IMR-90 (cell line): ENCODE measurements at regions not wholly inside any gene's neighbourhood (a gene's known extent, or its start where the extent isn't known, plus 50 kb on each side); places are given as distances from the start of the nearest gene placed in this dataset.

ENCODE experiments used
- ATAC-seq: fragments of 200-7000 bp; cut with Tn5 transposase; 2 replicates; pipeline ENCODE4 v1.9.1; 2020; ENCODE audit warnings: low read depth, mild to moderate bottlenecking, moderate library complexity
- BruUV-seq: library from RNA; stranded (reverse); fragments of 400-500 nt; replicated peaks from 2 replicates; lab custom pipeline; 2021; lab: Mats Ljungman, UMichigan
- CTCF ChIA-PET: fragments of 300-600 bp; formaldehyde crosslinking; extraction: SDS; loops from one replicate; lab custom pipeline; 2021; ENCODE audit warnings: antibody characterized with exemption; lab: Yijun Ruan, JAX
- POLR2A ChIA-PET: fragments of 300-600 bp; sonication (Branson Sonifier 250); formaldehyde crosslinking; loops from one replicate; lab custom pipeline; 2022; ENCODE audit warnings: antibody characterized with exemption; ENCODE audit not compliant: unreplicated experiment; lab: Charles Lee
- DNase-seq: peaks from one replicate; pipeline ENCODE4 v3.0.0; 2013
- H2AFZ ChIP-seq: replicated peaks from 2 replicates; pipeline ENCODE3; 2013; ENCODE audit warnings: low read length, mild to moderate bottlenecking; ENCODE audit not compliant: poor library complexity
- H2AK5ac ChIP-seq: 2 replicates; pipeline ENCODE4 v1.6.1; 2013; ENCODE audit warnings: low read depth, low read length, inconsistent platforms
- H2AK9ac ChIP-seq: replicated peaks from 2 replicates; pipeline ENCODE3; 2013; ENCODE audit warnings: mild to moderate bottlenecking, low read depth, low read length, moderate library complexity; ENCODE audit not compliant: poor library complexity
- H2BK120ac ChIP-seq: 2 replicates; pipeline ENCODE4 v1.6.1; 2013; ENCODE audit warnings: low read depth, low read length, inconsistent platforms
- H2BK15ac ChIP-seq: 3 replicates; pipeline ENCODE4 v1.6.1; 2013; ENCODE audit warnings: low read depth, low read length, inconsistent platforms
- H2BK20ac ChIP-seq: 2 replicates; pipeline ENCODE4 v1.6.1; 2013; ENCODE audit warnings: low read depth, mild to moderate bottlenecking, inconsistent platforms, low read length, moderate library complexity
- H2BK5ac ChIP-seq: 2 replicates; pipeline ENCODE4 v1.6.1; 2013; ENCODE audit warnings: mild to moderate bottlenecking, low read depth, low read length, inconsistent platforms; ENCODE audit not compliant: poor library complexity, severe bottlenecking
- H3K14ac ChIP-seq: replicated peaks from 2 replicates; pipeline ENCODE4 v1.6.1; 2013; ENCODE audit warnings: low read depth, low read length, inconsistent platforms
- H3K18ac ChIP-seq: 2 replicates; pipeline ENCODE4 v1.6.1; 2013; ENCODE audit warnings: low read depth, low read length, control low read depth
- H3K23ac ChIP-seq: 2 replicates; pipeline ENCODE4 v1.6.1; 2013; ENCODE audit warnings: low read depth, low read length, inconsistent platforms
- H3K27ac ChIP-seq: 2 replicates; pipeline ENCODE4 v1.5.1; 2013; ENCODE audit warnings: mild to moderate bottlenecking, control low read depth, low read length; ENCODE audit not compliant: insufficient read depth
- H3K27me3 ChIP-seq: 2 replicates; pipeline ENCODE4 v1.6.1; 2013; ENCODE audit warnings: low read length; ENCODE audit not compliant: control insufficient read depth, insufficient read depth
- H3K36me3 ChIP-seq: 2 replicates; pipeline ENCODE4 v1.6.1; 2013; ENCODE audit warnings: low read length, mixed read lengths; ENCODE audit not compliant: control insufficient read depth, insufficient read depth
- H3K4ac ChIP-seq: 2 replicates; pipeline ENCODE4 v1.6.1; 2013; ENCODE audit warnings: low read depth, low read length, inconsistent platforms
- H3K4me1 ChIP-seq: 2 replicates; pipeline ENCODE4 v1.6.1; 2013; ENCODE audit warnings: low read length, mixed read lengths; ENCODE audit not compliant: control insufficient read depth, insufficient read depth
- H3K4me2 ChIP-seq: 2 replicates; pipeline ENCODE4 v1.6.1; 2013; ENCODE audit warnings: low read depth, mild to moderate bottlenecking, control low read depth, low read length, moderate library complexity
- H3K4me3 ChIP-seq: 2 replicates; pipeline ENCODE4 v1.5.1; 2013; ENCODE audit warnings: low read depth, mild to moderate bottlenecking, control low read depth, low read length, moderate library complexity; ENCODE audit not compliant: insufficient read depth
- H3K56ac ChIP-seq: 2 replicates; pipeline ENCODE4 v1.6.1; 2013; ENCODE audit warnings: low read length, inconsistent platforms; ENCODE audit not compliant: insufficient read depth; ENCODE audit errors: extremely low read depth
- H3K79me1 ChIP-seq, 2 experiments: 2 replicates each; pipeline ENCODE4 v1.6.1; 2013; ENCODE audit warnings: low read length in 2 of 2, inconsistent platforms in 1 of 2, low read depth in 1 of 2
- H3K9ac ChIP-seq: 2 replicates; pipeline ENCODE4 v1.6.1; 2013; ENCODE audit warnings: low read depth, low read length, control low read depth
- H3K9me1 ChIP-seq: 2 replicates; pipeline ENCODE4 v1.6.1; 2013; ENCODE audit warnings: low read length, inconsistent platforms; ENCODE audit not compliant: insufficient read depth
- H3K9me3 ChIP-seq: 2 replicates; pipeline ENCODE4 v1.6.1; 2013; ENCODE audit warnings: low read length; ENCODE audit not compliant: control insufficient read depth, insufficient read depth
- H4K20me1 ChIP-seq: 2 replicates; pipeline ENCODE4 v1.6.1; 2013; ENCODE audit warnings: low read length, inconsistent platforms; ENCODE audit not compliant: insufficient read depth
- H4K5ac ChIP-seq: 2 replicates; pipeline ENCODE4 v1.6.1; 2013; ENCODE audit warnings: mild to moderate bottlenecking, low read depth, low read length, control low read depth
- H4K8ac ChIP-seq, 2 experiments: 2 replicates each; pipeline ENCODE4 v1.6.1; 2013; ENCODE audit warnings: low read depth in 2 of 2, low read length in 2 of 2, control low read depth in 1 of 2, inconsistent platforms in 1 of 2
- H4K91ac ChIP-seq: 2 replicates; pipeline ENCODE4 v1.6.1; 2013; ENCODE audit warnings: low read depth, low read length, inconsistent platforms; ENCODE audit not compliant: insufficient read depth
- BHLHE40 ChIP-seq: fragments of 150-350 bp; IDR thresholded peaks from 2 replicates; pipeline ENCODE4 v1.6.1; 2016; ENCODE audit warnings: mild to moderate bottlenecking, low read depth, low read length
- CEBPB ChIP-seq: IDR thresholded peaks from 2 replicates; pipeline ENCODE4 v1.6.1; 2012; ENCODE audit warnings: low read depth, low read length, improper control_type of control experiment
- CHD1 ChIP-seq: IDR thresholded peaks from 2 replicates; pipeline ENCODE4 v1.6.1; 2012; ENCODE audit warnings: low read depth, low read length, improper control_type of control experiment
- ELK1 ChIP-seq: fragments of 150-350 bp; IDR thresholded peaks from 2 replicates; pipeline ENCODE4 v1.6.1; 2016; ENCODE audit warnings: low read depth, mild to moderate bottlenecking, low read length, moderate library complexity, borderline replicate concordance
- FOS ChIP-seq: fragments of 150-350 bp; IDR thresholded peaks from 2 replicates; pipeline ENCODE4 v1.6.1; 2016; ENCODE audit warnings: low read depth, low read length
- MAFK ChIP-seq: IDR thresholded peaks from 2 replicates; pipeline ENCODE4 v1.6.1; 2012; ENCODE audit warnings: low read depth, low read length, improper control_type of control experiment
- MAZ ChIP-seq: IDR thresholded peaks from 2 replicates; pipeline ENCODE4 v1.6.1; 2012; ENCODE audit warnings: low read depth, mild to moderate bottlenecking, low read length, improper control_type of control experiment, moderate library complexity, borderline replicate concordance
- MXI1 ChIP-seq: IDR thresholded peaks from 2 replicates; pipeline ENCODE4 v1.6.1; 2012; ENCODE audit warnings: low read depth, mild to moderate bottlenecking, low read length, moderate library complexity, borderline replicate concordance
- NFE2L2 ChIP-seq: fragments of 150-350 bp; IDR thresholded peaks from 2 replicates; pipeline ENCODE4 v1.6.1; 2016; ENCODE audit warnings: low read depth, mild to moderate bottlenecking, low read length
- POLR2A ChIP-seq: IDR thresholded peaks from 2 replicates; pipeline ENCODE4 v1.6.1; 2012; ENCODE audit warnings: mild to moderate bottlenecking, low read depth, low read length
- RAD21 ChIP-seq: IDR thresholded peaks from 2 replicates; pipeline ENCODE4 v1.6.1; 2012; ENCODE audit warnings: low read length, improper control_type of control experiment
- RCOR1 ChIP-seq: IDR thresholded peaks from 2 replicates; pipeline ENCODE4 v1.6.1; 2012; ENCODE audit warnings: mild to moderate bottlenecking, low read length, improper control_type of control experiment; ENCODE audit not compliant: insufficient replicate concordance
- RFX5 ChIP-seq: IDR thresholded peaks from 2 replicates; pipeline ENCODE4 v1.8.0; 2012; ENCODE audit warnings: low read depth, mild to moderate bottlenecking, low read length, moderate library complexity
- SMC3 ChIP-seq: fragments of 150-350 bp; IDR thresholded peaks from 2 replicates; pipeline ENCODE4 v1.6.1; 2016; ENCODE audit warnings: low read depth, mild to moderate bottlenecking, antibody characterized with exemption, low read length, moderate library complexity
- WGBS, 2 experiments: methylation state at CpG; one replicate each; pipeline versions ENCODE4 v1.1.5 to v1.1.7; 2013; ENCODE audit warnings: missing lambda C conversion rate in 2 of 2; ENCODE audit not compliant: insufficient read length in 1 of 2; ENCODE audit errors: extremely low coverage in 2 of 2; 5-methylcytosine and 5-hydroxymethylcytosine counted together
- dilution Hi-C: fragments of 300-500 bp; cut with HindIII; formaldehyde crosslinking; loops from one replicate; pipeline ENCODE4 v1.14.3; 2018; ENCODE audit warnings: low sequenced_read_pairs; ENCODE audit not compliant: unreplicated experiment
- in situ Hi-C: fragments of 300-500 bp; cut with MboI; formaldehyde crosslinking; loops from 3 replicates; pipeline ENCODE4 v1.14.3; 2019; ENCODE audit warnings: low sequenced_read_pairs, inconsistent platforms, mixed read lengths
- intact Hi-C: fragments of 100-400 bp; cut with micrococcal nuclease; formaldehyde crosslinking; loops from 2 replicates; pipeline ENCODE4 v1.10.0; 2022
- TF ChIP-seq, protein P1 (sequence below): conservative IDR thresholded peaks from 2 replicates; pipeline ENCODE4 v1.5.1; 2012; ENCODE audit warnings: mild to moderate bottlenecking, low read depth, low read length, improper control_type of control experiment
- TF ChIP-seq, protein P2 (sequence below): fragments of 150-350 bp; IDR thresholded peaks from 2 replicates; pipeline ENCODE4 v1.6.1; 2017; ENCODE audit warnings: mild to moderate bottlenecking, antibody characterized with exemption, low read length, low read depth

DNA sequence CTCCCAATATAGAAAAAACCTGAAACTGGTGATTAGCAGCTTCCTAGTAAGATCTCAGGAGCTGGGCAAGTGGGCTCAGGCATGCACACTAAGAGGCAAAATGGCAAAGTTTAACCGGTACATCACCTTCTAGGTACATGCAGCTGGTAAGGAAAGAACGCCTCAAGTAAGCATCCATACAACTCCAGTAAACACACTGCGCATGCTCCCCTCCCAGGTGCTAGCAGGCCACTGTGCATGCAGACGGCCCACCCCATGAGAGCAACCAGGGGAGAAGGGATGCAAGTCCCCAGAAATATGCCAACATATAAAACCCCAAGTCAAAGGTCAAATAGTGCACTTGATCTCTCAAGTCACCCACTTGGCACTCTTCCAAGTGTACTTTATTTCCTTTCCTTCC, 228.6 kb upstream of the KIF2A start:
- H3K23ac ChIP-seq = no peak overlapping the region
- BruUV-seq = no TSS peak
- no peak overlapping the region for H3K18ac ChIP-seq
- no peak overlapping the region for H3K4me3 ChIP-seq
- H4K8ac ChIP-seq = no peak overlapping the region
- no peaks in the 10 kb centered on the region for H3K79me1 ChIP-seq
- no peaks in the 10 kb centered on the region for H3K9me1 ChIP-seq
- H3K27me3 ChIP-seq = no peaks in the 10 kb centered on the region
- H3K27ac ChIP-seq = no peak overlapping the region
- no peak overlapping the region for H4K5ac ChIP-seq
- H3K56ac ChIP-seq = no peak overlapping the region
- H3K36me3 ChIP-seq = no peaks in the 10 kb centered on the region
- no peak overlapping the region for H3K9ac ChIP-seq
- no peaks in the 10 kb centered on the region for H4K20me1 ChIP-seq
- no peak overlapping the region for H3K14ac ChIP-seq
- H2BK15ac ChIP-seq = no peak overlapping the region
- DNase-seq (no peak), ATAC-seq (no peak)
- no peaks in the 10 kb centered on the region for H3K4me1 ChIP-seq
- intact Hi-C loops = no loop called here
- in situ Hi-C loops = no loop called here
- no peak overlapping the region for H4K91ac ChIP-seq
- dilution Hi-C loops = no loop called here
- 75% methylated on average over 2 of the region's 4 CpGs; no CpG with 5 or more reads in 1 of the 2 experiments for WGBS, 2 experiments
- no peak overlapping the region for H3K4ac ChIP-seq
- no peak overlapping the region for H3K4me2 ChIP-seq
- CTCF ChIA-PET = no interaction called here
- POLR2A ChIA-PET = no interaction called here
- H3K9me3 ChIP-seq = no peaks in the 10 kb centered on the region
- H2AFZ ChIP-seq = no peak overlapping the region
- H2BK20ac ChIP-seq = no peak overlapping the region
- no peak overlapping the region for H2BK120ac ChIP-seq
- H2BK5ac ChIP-seq = no peak overlapping the region
- no peak overlapping the region for H2AK5ac ChIP-seq
- no peak overlapping the region for H2AK9ac ChIP-seq
- TF ChIP-seq RFX5 (no peak), SMC3 (no peak), MAZ (no peak), ELK1 (no peak), RCOR1 (no peak), CEBPB (no peak), NFE2L2 (no peak), BHLHE40 (no peak), POLR2A (no peak), MAFK (no peak), RAD21 (no peak), FOS (no peak), MXI1 (no peak), CHD1 (no peak)
- TF ChIP-seq, protein P1, sequence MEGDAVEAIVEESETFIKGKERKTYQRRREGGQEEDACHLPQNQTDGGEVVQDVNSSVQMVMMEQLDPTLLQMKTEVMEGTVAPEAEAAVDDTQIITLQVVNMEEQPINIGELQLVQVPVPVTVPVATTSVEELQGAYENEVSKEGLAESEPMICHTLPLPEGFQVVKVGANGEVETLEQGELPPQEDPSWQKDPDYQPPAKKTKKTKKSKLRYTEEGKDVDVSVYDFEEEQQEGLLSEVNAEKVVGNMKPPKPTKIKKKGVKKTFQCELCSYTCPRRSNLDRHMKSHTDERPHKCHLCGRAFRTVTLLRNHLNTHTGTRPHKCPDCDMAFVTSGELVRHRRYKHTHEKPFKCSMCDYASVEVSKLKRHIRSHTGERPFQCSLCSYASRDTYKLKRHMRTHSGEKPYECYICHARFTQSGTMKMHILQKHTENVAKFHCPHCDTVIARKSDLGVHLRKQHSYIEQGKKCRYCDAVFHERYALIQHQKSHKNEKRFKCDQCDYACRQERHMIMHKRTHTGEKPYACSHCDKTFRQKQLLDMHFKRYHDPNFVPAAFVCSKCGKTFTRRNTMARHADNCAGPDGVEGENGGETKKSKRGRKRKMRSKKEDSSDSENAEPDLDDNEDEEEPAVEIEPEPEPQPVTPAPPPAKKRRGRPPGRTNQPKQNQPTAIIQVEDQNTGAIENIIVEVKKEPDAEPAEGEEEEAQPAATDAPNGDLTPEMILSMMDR = no peak
- TF ChIP-seq, protein P2, sequence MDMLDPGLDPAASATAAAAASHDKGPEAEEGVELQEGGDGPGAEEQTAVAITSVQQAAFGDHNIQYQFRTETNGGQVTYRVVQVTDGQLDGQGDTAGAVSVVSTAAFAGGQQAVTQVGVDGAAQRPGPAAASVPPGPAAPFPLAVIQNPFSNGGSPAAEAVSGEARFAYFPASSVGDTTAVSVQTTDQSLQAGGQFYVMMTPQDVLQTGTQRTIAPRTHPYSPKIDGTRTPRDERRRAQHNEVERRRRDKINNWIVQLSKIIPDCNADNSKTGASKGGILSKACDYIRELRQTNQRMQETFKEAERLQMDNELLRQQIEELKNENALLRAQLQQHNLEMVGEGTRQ = no peak
